ENCODE measurements at regions not wholly inside any gene's neighbourhood (a gene's known extent, or its start where the extent isn't known, plus 50 kb on each side); places are given as distances from the start of the nearest gene placed in this dataset.

DNA sequence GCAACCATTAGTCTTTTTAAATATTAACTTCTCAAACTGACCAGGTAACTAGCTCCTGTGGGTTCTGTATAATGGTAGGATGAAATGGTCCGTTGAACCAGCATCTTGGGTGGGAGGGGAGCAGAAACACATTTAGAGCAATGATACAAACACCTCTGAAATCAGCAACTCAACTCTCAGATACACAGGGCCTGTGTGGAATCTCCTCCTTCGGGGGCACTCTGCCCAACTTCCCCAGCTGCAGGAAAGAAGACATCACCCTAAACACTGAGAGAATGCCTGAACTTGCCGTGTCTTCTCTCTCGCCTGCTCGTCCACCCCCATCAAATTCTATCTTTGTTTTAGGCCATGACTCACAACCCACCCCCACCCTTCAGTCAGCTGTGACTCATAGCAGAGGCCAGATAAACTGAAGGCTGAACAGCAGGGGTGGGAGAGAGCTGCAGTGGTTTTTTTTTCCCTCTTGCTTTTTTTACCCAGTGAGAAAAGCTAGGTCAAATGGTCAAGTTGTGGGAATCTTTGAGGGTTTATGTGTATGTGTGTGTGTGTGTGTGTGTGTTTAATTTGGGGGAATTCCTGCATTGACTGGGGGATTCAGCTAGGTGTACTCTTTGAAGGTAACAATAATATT lies 593.4 kb upstream of the JAG1 start (continued):
- TF ChIP-seq, protein P1, sequence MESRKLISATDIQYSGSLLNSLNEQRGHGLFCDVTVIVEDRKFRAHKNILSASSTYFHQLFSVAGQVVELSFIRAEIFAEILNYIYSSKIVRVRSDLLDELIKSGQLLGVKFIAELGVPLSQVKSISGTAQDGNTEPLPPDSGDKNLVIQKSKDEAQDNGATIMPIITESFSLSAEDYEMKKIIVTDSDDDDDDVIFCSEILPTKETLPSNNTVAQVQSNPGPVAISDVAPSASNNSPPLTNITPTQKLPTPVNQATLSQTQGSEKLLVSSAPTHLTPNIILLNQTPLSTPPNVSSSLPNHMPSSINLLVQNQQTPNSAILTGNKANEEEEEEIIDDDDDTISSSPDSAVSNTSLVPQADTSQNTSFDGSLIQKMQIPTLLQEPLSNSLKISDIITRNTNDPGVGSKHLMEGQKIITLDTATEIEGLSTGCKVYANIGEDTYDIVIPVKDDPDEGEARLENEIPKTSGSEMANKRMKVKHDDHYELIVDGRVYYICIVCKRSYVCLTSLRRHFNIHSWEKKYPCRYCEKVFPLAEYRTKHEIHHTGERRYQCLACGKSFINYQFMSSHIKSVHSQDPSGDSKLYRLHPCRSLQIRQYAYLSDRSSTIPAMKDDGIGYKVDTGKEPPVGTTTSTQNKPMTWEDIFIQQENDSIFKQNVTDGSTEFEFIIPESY (IDR thresholded peaks at IDR 0.05; ENCODE audit: borderline replicate concordance, low read depth), result peak; percentile 81
- no peak for TF ChIP-seq RFX5 (IDR thresholded peaks at IDR 0.05; ENCODE audit: low read length)
- TF ChIP-seq, protein P2, sequence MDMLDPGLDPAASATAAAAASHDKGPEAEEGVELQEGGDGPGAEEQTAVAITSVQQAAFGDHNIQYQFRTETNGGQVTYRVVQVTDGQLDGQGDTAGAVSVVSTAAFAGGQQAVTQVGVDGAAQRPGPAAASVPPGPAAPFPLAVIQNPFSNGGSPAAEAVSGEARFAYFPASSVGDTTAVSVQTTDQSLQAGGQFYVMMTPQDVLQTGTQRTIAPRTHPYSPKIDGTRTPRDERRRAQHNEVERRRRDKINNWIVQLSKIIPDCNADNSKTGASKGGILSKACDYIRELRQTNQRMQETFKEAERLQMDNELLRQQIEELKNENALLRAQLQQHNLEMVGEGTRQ (IDR thresholded peaks at IDR 0.05; ENCODE audit: borderline replicate concordance, low read depth, low read length), result no peak
- TF ChIP-seq FOSL2 (IDR thresholded peaks at IDR 0.05; ENCODE audit: borderline replicate concordance, low read depth), result peak; percentile 100
- TF ChIP-seq TCF12 (IDR thresholded peaks at IDR 0.05), result peak; percentile 96
- TF ChIP-seq, protein P3, sequence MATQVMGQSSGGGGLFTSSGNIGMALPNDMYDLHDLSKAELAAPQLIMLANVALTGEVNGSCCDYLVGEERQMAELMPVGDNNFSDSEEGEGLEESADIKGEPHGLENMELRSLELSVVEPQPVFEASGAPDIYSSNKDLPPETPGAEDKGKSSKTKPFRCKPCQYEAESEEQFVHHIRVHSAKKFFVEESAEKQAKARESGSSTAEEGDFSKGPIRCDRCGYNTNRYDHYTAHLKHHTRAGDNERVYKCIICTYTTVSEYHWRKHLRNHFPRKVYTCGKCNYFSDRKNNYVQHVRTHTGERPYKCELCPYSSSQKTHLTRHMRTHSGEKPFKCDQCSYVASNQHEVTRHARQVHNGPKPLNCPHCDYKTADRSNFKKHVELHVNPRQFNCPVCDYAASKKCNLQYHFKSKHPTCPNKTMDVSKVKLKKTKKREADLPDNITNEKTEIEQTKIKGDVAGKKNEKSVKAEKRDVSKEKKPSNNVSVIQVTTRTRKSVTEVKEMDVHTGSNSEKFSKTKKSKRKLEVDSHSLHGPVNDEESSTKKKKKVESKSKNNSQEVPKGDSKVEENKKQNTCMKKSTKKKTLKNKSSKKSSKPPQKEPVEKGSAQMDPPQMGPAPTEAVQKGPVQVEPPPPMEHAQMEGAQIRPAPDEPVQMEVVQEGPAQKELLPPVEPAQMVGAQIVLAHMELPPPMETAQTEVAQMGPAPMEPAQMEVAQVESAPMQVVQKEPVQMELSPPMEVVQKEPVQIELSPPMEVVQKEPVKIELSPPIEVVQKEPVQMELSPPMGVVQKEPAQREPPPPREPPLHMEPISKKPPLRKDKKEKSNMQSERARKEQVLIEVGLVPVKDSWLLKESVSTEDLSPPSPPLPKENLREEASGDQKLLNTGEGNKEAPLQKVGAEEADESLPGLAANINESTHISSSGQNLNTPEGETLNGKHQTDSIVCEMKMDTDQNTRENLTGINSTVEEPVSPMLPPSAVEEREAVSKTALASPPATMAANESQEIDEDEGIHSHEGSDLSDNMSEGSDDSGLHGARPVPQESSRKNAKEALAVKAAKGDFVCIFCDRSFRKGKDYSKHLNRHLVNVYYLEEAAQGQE (IDR thresholded peaks at IDR 0.05; ENCODE audit: low read depth, low read length), result peak; percentile 71; the same call in 1 of the 2 replicates
- TF ChIP-seq JUND (IDR thresholded peaks at IDR 0.05), result peak; percentile 100
- TF ChIP-seq, protein P4, sequence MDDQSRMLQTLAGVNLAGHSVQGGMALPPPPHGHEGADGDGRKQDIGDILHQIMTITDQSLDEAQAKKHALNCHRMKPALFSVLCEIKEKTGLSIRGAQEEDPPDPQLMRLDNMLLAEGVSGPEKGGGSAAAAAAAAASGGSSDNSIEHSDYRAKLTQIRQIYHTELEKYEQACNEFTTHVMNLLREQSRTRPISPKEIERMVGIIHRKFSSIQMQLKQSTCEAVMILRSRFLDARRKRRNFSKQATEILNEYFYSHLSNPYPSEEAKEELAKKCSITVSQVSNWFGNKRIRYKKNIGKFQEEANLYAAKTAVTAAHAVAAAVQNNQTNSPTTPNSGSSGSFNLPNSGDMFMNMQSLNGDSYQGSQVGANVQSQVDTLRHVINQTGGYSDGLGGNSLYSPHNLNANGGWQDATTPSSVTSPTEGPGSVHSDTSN (IDR thresholded peaks at IDR 0.05), result peak; percentile 86
- TF ChIP-seq, protein P5, sequence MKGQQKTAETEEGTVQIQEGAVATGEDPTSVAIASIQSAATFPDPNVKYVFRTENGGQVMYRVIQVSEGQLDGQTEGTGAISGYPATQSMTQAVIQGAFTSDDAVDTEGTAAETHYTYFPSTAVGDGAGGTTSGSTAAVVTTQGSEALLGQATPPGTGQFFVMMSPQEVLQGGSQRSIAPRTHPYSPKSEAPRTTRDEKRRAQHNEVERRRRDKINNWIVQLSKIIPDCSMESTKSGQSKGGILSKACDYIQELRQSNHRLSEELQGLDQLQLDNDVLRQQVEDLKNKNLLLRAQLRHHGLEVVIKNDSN (IDR thresholded peaks at IDR 0.05; ENCODE audit: borderline replicate concordance, low read depth), result no peak

DNA sequence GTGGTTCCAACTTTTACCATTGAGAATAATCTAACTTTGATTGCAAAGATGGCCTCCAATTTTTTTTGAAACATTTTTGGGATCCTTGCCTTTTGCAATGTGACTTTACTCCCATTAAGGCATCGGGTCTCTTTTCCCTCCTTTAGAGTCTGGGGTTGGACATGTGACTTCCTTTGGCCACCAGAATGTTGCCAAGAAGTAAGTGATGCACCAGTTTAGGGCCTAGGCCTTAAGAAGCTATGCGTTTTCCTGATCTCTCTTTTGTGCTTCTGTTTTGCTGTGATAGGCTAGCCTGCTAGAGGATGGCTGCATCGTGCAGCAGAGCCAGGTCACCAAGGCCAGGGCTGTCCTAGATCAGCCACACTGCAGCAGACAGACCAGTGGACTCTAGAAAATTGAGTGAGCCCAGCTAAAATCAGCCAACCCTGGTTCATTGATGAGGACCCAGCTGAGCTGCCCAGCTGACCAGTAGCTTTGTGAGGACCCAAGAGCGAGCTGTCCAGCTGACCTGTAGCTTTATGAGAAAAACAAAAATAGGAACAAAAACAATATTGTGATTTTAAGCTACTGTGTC lies 594.0 kb upstream of the JAG1 start:
- Histone ChIP-seq H3K36me3 (replicated peaks in 1 of 2; ENCODE audit: control insufficient read depth in 1 of 2, insufficient read depth in 2 of 2, low read length in 1 of 2) (no peaks in the 10 kb centered on the region), H3K27ac (ENCODE audit: low read depth in 2 of 2, low read length in 1 of 2) (peak overlapping the region; percentile 0 to 91; a peak in 3 of 4 replicates), H3K27me3 (ENCODE audit: insufficient read depth) (no peaks in the 10 kb centered on the region), H3K4me1 (ENCODE audit: control insufficient read depth in 1 of 2, insufficient read depth in 2 of 2, low read depth in 1 of 2, low read length in 1 of 2) (peaks cover 0 to 11% of the 10 kb centered on the region in 2 experiments; a peak in 3 of 4 replicates), H3K9me3 (no peaks in the 10 kb centered on the region), H3F3A (replicated peaks; ENCODE audit: insufficient read depth) (peaks cover 3% of the 10 kb centered on the region), H3K9ac (peak overlapping the region; percentile 19; the same call in 1 of the 2 replicates), H4K20me1 (ENCODE audit: insufficient read depth) (no peaks in the 10 kb centered on the region), H3K4me2 (peak overlapping the region; percentile 27; the same call in 1 of the 2 replicates), H3K79me2 (ENCODE audit: insufficient read depth) (no peaks in the 10 kb centered on the region), H3K4me3 (ENCODE audit: low read depth in 2 of 2, low read length in 1 of 2) (no peak overlapping the region), H2AFZ (ENCODE audit: low read depth) (peak overlapping the region; percentile 56), H3K9me2 (no peaks in the 10 kb centered on the region)
- ChIA-PET POLR2A (no interaction called here), CTCF (interaction anchor here (0.9 to 1.5 kb wide), 2 partner anchors 13 to 1290 kb away, joined by 3 to 4 read pairs; no protein-coding TSS in a partner anchor)
- no peak for DNase-seq
- WGBS (ENCODE audit: low lambda C conversion rate), result 61% methylated on average over 4 of the region's 4 CpGs
- TF ChIP-seq MEF2A (IDR thresholded peaks at IDR 0.05; ENCODE audit: borderline replicate concordance, low read depth) (no peak), EZH2phosphoT487 (IDR thresholded peaks at IDR 0.05; ENCODE audit: borderline replicate concordance, low read depth) (no peak), NFIC (IDR thresholded peaks at IDR 0.05; ENCODE audit: borderline replicate concordance) (no peak), RFX5 (IDR thresholded peaks at IDR 0.05; ENCODE audit: low read length) (no peak), FOXJ3 (CRISPR knock-in tag; IDR thresholded peaks at IDR 0.05) (no peak), RXRA (IDR thresholded peaks at IDR 0.05; ENCODE audit: borderline replicate concordance, low read depth) (no peak)
- TF ChIP-seq, protein P6, sequence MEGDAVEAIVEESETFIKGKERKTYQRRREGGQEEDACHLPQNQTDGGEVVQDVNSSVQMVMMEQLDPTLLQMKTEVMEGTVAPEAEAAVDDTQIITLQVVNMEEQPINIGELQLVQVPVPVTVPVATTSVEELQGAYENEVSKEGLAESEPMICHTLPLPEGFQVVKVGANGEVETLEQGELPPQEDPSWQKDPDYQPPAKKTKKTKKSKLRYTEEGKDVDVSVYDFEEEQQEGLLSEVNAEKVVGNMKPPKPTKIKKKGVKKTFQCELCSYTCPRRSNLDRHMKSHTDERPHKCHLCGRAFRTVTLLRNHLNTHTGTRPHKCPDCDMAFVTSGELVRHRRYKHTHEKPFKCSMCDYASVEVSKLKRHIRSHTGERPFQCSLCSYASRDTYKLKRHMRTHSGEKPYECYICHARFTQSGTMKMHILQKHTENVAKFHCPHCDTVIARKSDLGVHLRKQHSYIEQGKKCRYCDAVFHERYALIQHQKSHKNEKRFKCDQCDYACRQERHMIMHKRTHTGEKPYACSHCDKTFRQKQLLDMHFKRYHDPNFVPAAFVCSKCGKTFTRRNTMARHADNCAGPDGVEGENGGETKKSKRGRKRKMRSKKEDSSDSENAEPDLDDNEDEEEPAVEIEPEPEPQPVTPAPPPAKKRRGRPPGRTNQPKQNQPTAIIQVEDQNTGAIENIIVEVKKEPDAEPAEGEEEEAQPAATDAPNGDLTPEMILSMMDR (IDR thresholded peaks at IDR 0.05), result no peak
- TF ChIP-seq, protein P2 (IDR thresholded peaks at IDR 0.05; ENCODE audit: borderline replicate concordance, low read depth, low read length), result no peak
- TF ChIP-seq, protein P7, sequence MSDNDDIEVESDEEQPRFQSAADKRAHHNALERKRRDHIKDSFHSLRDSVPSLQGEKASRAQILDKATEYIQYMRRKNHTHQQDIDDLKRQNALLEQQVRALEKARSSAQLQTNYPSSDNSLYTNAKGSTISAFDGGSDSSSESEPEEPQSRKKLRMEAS (IDR thresholded peaks at IDR 0.05; ENCODE audit: low read depth), result no peak
